Adipocyte (in vitro differentiated cells): ENCODE measurements at regions not wholly inside any gene's neighbourhood (a gene's known extent, or its start where the extent isn't known, plus 50 kb on each side); places are given as distances from the start of the nearest gene placed in this dataset.
"Not testable (repeated sequence)": the region's sequence is repeated elsewhere in the genome, so short reads cannot be mapped to it uniquely, and the experiment has no call there.

ENCODE experiments used
- DNase-seq: peaks from one replicate; pipeline ENCODE4 v3.0.0-alpha.2; 2015; ENCODE audit warnings: low read depth
- H3K27me3 ChIP-seq: replicated peaks from 2 replicates; pipeline ENCODE4 v1.7.0; 2013; ENCODE audit warnings: mild to moderate bottlenecking, low read length, moderate library complexity; ENCODE audit not compliant: control insufficient read depth, insufficient read depth
- H3K36me3 ChIP-seq: 2 replicates; pipeline ENCODE4 v1.7.0; 2013; ENCODE audit warnings: low read length, mild to moderate bottlenecking, moderate library complexity; ENCODE audit not compliant: control insufficient read depth, insufficient read depth, severe bottlenecking
- H3K4me1 ChIP-seq: 2 replicates; pipeline ENCODE4 v1.7.0; 2013; ENCODE audit warnings: mild to moderate bottlenecking, low read length, moderate library complexity; ENCODE audit not compliant: control insufficient read depth, insufficient read depth
- H3K4me3 ChIP-seq: 2 replicates; pipeline ENCODE4 v1.7.0; 2013; ENCODE audit warnings: mild to moderate bottlenecking, low read length, moderate library complexity
- H3K9ac ChIP-seq: 2 replicates; pipeline ENCODE4 v1.7.0; 2013; ENCODE audit warnings: mild to moderate bottlenecking, low read length, moderate library complexity
- H3K9me3 ChIP-seq: 2 replicates; pipeline ENCODE4 v1.7.0; 2013; ENCODE audit warnings: mild to moderate bottlenecking, low read length, moderate library complexity; ENCODE audit not compliant: control insufficient read depth

DNA sequence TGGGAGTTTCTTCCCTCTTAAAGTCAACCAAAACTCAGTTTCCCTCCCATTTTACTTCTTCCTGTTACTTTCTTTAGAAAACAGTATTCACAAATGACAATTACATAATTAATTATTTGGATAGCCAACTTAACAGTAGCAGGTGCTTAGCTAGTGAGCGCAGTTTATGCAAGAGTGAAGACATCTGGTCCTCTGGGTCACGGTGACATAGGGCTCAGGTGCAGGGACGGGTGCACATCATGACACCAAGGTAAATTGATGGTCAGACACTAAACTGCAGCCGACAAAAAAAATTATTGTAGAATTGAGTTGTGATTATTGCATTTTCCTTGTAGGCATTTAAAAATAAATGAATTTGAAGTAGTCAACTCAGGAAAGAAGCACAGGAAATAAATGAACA, 142.0 kb upstream of the KCTD3 start:
- H3K4me3 ChIP-seq, result no peak overlapping the region
- H3K27me3 ChIP-seq, result no peaks in the 10 kb centered on the region
- H3K36me3 ChIP-seq, result no peaks in the 10 kb centered on the region
- H3K9me3 ChIP-seq, result peaks cover 10% of the 10 kb centered on the region
- H3K9ac ChIP-seq, result no peak overlapping the region
- DNase-seq, result no peak
- peaks cover 8% of the 10 kb centered on the region for H3K4me1 ChIP-seq

GRCh38 chr1:215426101-215426500, 141.0 kb upstream of the KCTD3 start:
- Histone ChIP-seq H3K4me1 (peaks cover 8% of the 10 kb centered on the region), H3K4me3 (no peak overlapping the region), H3K9ac (no peak overlapping the region), H3K9me3 (peaks cover 10% of the 10 kb centered on the region), H3K27me3 (no peaks in the 10 kb centered on the region), H3K36me3 (no peaks in the 10 kb centered on the region)
- no peak for DNase-seq

DNA sequence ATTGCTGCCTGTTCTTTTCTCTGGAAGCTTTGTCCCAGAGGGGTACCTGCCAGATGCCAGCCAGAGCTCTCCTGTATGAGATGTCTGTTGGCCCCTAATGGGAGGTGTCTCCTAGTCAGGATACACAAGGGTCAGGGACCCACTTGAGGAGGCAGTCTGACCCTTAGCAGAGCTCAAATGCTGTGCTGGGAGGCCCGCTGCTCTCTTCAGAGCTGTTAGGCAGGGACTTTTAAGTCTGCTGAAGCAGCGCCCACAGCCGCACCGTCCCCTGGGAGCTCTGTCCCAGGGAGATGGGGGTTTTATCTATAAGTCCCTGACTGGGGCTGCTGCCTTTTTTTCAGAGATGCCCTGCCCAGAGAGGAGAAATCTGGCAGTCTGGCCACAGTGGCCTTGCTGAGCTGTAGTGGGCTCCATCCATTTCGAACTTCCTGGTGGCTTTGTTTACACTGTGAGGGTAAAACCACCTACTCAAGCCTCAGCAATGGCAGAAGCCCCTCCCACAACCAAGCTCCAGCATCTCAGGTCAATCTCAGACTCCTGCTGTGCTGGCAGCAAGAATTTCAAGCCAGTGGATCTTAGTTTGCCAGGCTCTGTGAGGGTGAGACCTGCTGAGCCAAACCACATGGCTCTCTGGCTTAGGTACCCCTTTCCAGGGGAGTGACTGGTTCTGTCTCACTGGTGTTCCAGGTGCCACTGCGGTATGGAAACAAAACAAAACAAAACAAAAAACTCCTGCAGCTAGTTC, 134.4 kb upstream of the KCTD3 start:
- DNase-seq, result not testable (repeated sequence)

DNA sequence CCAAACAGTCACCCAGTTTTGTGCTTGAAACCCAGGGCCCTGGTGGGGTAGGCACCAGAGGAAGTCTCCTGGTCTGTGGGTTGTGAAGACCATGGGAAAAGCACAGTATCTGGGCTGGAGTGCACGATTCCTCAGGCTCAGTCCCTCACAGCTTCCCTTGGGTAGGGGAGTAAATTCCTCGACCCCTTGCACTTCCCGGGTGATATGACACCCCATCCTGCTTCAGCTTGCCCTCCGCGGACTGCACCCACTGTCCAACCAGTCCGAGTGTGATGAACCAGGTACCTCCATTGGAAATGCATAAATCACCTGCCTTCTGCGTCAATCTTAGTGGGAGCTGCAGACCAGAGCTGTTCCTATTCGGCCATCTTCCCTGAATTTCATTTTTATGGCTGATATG, 133.9 kb upstream of the KCTD3 start:
- H3K4me3 ChIP-seq, result no peak overlapping the region
- H3K27me3 ChIP-seq, result no peaks in the 10 kb centered on the region
- no peaks in the 10 kb centered on the region for H3K36me3 ChIP-seq
- no peak for DNase-seq
- H3K4me1 ChIP-seq, result no peaks in the 10 kb centered on the region
- peaks cover 17% of the 10 kb centered on the region for H3K9me3 ChIP-seq
- no peak overlapping the region for H3K9ac ChIP-seq

More for the DNA sequence above, 134.4 kb upstream of the KCTD3 start:
- not testable (repeated sequence) for H3K9ac ChIP-seq, H3K27me3 ChIP-seq, H3K4me1 ChIP-seq, H3K36me3 ChIP-seq, H3K4me3 ChIP-seq
- H3K9me3 ChIP-seq, result peaks cover 14% of the 10 kb centered on the region

DNA sequence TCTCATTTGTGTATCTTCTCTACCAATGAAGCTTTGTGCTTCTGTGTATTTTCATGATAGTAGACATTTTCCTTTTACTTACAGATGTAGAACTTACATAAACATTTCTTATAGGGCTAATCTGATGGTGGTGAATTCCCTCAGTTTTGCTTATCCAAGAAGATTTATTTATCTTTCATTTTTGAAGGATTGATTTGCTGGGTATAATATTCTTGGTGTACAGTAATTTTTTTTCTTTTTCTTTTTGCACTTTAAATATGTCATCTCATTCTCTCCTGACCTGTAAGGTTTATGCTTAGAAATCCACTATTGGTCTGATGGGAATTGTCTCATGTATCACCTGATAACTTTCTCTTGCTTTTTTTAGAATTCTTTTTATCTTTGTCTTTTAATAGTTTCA, 127.6 kb upstream of the KCTD3 start:
- Histone ChIP-seq H3K4me1 (no peaks in the 10 kb centered on the region), H3K27me3 (no peaks in the 10 kb centered on the region), H3K36me3 (no peaks in the 10 kb centered on the region), H3K4me3 (no peak overlapping the region), H3K9ac (no peak overlapping the region), H3K9me3 (peaks cover 33% of the 10 kb centered on the region)
- no peak for DNase-seq

- Histone ChIP-seq H3K4me3 (no peak overlapping the region), H3K4me1 (no peaks in the 10 kb centered on the region), H3K36me3 (no peaks in the 10 kb centered on the region), H3K27me3 (no peaks in the 10 kb centered on the region), H3K9ac (no peak overlapping the region), H3K9me3 (peaks cover 13% of the 10 kb centered on the region)
- DNase-seq, result no peak
These were observed 122.2 kb upstream of the KCTD3 start for GRCh38 chr1:215444715-215445414.

GRCh38 chr1:215448014-215448413, 119.1 kb upstream of the KCTD3 start:
- H3K4me3 ChIP-seq, H3K27me3 ChIP-seq, H3K9ac ChIP-seq, H3K9me3 ChIP-seq, H3K36me3 ChIP-seq, H3K4me1 ChIP-seq: not testable (repeated sequence)
- peak; percentile 20 for DNase-seq

DNA sequence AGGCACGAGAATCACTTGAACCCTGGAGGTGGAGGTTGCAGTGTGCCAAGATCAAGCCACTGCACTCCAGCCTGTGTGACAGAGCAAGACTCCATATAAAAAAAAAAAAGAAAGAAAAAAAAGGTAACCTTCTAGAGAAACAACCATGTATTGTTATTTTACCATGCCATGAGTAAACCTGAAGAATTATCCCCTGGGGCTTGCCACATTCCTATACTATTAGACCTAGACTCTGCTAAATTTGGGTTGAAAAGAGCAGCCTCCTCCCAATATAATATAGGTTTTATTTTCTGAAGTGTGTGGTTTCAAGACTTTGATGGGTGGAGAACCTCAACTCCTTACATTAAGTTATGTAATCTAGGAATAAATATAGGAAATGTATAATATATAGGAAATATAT, 118.0 kb upstream of the KCTD3 start:
- DNase-seq, result peak; percentile 23
- H3K9me3 ChIP-seq, H3K27me3 ChIP-seq, H3K4me1 ChIP-seq, H3K4me3 ChIP-seq, H3K36me3 ChIP-seq, H3K9ac ChIP-seq: not testable (repeated sequence)

DNA sequence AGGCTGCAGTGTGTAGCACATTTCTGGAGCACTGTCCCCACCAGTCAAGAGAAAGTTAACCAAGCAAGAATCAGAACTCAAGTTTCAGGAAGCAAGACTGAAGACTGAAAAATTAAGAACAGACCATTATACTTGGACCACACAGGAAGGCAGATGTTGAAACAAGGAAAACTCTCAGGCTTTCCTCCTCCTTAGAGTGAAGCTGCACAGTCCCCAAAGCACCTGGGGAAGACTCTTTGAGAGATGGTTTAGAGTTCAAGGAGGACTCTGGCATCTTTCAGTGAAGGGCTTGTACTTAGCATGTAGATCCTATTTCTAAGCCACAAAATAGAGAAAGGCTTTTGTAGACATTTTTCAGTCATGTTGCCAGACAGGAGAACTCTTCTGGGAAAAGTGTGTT, 113.7 kb upstream of the KCTD3 start:
- H3K36me3 ChIP-seq, result no peaks in the 10 kb centered on the region

GRCh38 chr1:215457213-215457612, 109.9 kb upstream of the KCTD3 start:
- no peak overlapping the region for H3K4me3 ChIP-seq
- peaks cover 10% of the 10 kb centered on the region for H3K9me3 ChIP-seq
- no peak overlapping the region for H3K9ac ChIP-seq
- H3K36me3 ChIP-seq, result no peaks in the 10 kb centered on the region
- DNase-seq, result no peak
- no peaks in the 10 kb centered on the region for H3K27me3 ChIP-seq
- H3K4me1 ChIP-seq, result no peaks in the 10 kb centered on the region

More for the DNA sequence above, 113.7 kb upstream of the KCTD3 start:
- Histone ChIP-seq H3K9me3 (peaks cover 10% of the 10 kb centered on the region), H3K4me1 (no peaks in the 10 kb centered on the region), H3K9ac (no peak overlapping the region), H3K4me3 (no peak overlapping the region), H3K27me3 (no peaks in the 10 kb centered on the region)
- DNase-seq, result no peak

- Histone ChIP-seq H3K9me3 (peaks cover 10% of the 10 kb centered on the region), H3K36me3 (no peaks in the 10 kb centered on the region), H3K9ac (no peak overlapping the region), H3K4me1 (no peaks in the 10 kb centered on the region), H3K27me3 (no peaks in the 10 kb centered on the region), H3K4me3 (no peak overlapping the region)
- DNase-seq, result no peak
These were observed 109.0 kb upstream of the KCTD3 start for GRCh38 chr1:215458104-215458503.
